ENCODE measurements at regions not wholly inside any gene's neighbourhood (a gene's known extent, or its start where the extent isn't known, plus 50 kb on each side); places are given as distances from the start of the nearest gene placed in this dataset.

- intact Hi-C loops (cut with DNase I): no loop called here
- DNase-seq (ENCODE audit: missing footprints) (no peak), ATAC-seq (no peak)
These were observed 116.2 kb downstream of the SUCNR1 start for GRCh38 chr3:151989621-151990020.

- DNase-seq (ENCODE audit: missing footprints) (no peak), ATAC-seq (no peak)
- intact Hi-C loops (cut with DNase I): no loop called here
These were observed 117.4 kb downstream of the SUCNR1 start for GRCh38 chr3:151990696-151991376.

GRCh38 chr3:151992326-151993041, 119.0 kb downstream of the SUCNR1 start:
- DNase-seq (ENCODE audit: missing footprints): no peak
- ATAC-seq: no peak

GRCh38 chr3:151995091-151995490, 121.6 kb downstream of the SUCNR1 start:
- DNase-seq (ENCODE audit: missing footprints): no peak
- intact Hi-C loops (cut with DNase I): no loop called here
- no peak for ATAC-seq

More at GRCh38 chr3:151992326-151993041, 119.0 kb downstream of the SUCNR1 start:
- intact Hi-C loops (cut with DNase I): no loop called here

- intact Hi-C loops (cut with DNase I): no loop called here
- DNase-seq (ENCODE audit: missing footprints) (no peak), ATAC-seq (no peak)
These were observed 125.3 kb downstream of the SUCNR1 start for GRCh38 chr3:151998744-151999143.

GRCh38 chr3:151999936-152000335, 126.5 kb downstream of the SUCNR1 start:
- DNase-seq (ENCODE audit: missing footprints) (no peak), ATAC-seq (no peak)
- intact Hi-C loops (cut with DNase I): no loop called here

- no peak for DNase-seq (ENCODE audit: missing footprints)
- intact Hi-C loops (cut with DNase I): no loop called here
- no peak for ATAC-seq
These were observed 138.6 kb downstream of the SUCNR1 start for GRCh38 chr3:152011812-152012735.

- ATAC-seq (no peak), DNase-seq (ENCODE audit: missing footprints) (no peak)
- intact Hi-C loops (cut with DNase I): no loop called here
These were observed 146.1 kb downstream of the SUCNR1 start for GRCh38 chr3:152019508-152019907.

GRCh38 chr3:152021951-152022461, 148.6 kb downstream of the SUCNR1 start:
- no peak for DNase-seq (ENCODE audit: missing footprints)
- no peak for ATAC-seq
- intact Hi-C loops (cut with DNase I): no loop called here

GRCh38 chr3:152026033-152026556, 152.7 kb downstream of the SUCNR1 start:
- no peak for DNase-seq (ENCODE audit: missing footprints)
- ATAC-seq: no peak
- intact Hi-C loops (cut with DNase I): no loop called here

- ATAC-seq (no peak), DNase-seq (ENCODE audit: missing footprints) (no peak)
These were observed 156.9 kb downstream of the SUCNR1 start for GRCh38 chr3:152030320-152030719.

GRCh38 chr3:152031321-152031720, 157.9 kb downstream of the SUCNR1 start:
- no peak for ATAC-seq
- intact Hi-C loops (cut with DNase I): no loop called here

More at GRCh38 chr3:152030320-152030719, 156.9 kb downstream of the SUCNR1 start:
- intact Hi-C loops (cut with DNase I): no loop called here

GRCh38 chr3:152037297-152037696, 163.9 kb downstream of the SUCNR1 start:
- intact Hi-C loops (cut with DNase I): no loop called here
- DNase-seq (ENCODE audit: missing footprints): no peak
- no peak for ATAC-seq

More at GRCh38 chr3:152031321-152031720, 157.9 kb downstream of the SUCNR1 start:
- DNase-seq (ENCODE audit: missing footprints): no peak

GRCh38 chr3:152037953-152038352, 164.5 kb downstream of the SUCNR1 start:
- DNase-seq (ENCODE audit: missing footprints): no peak
- intact Hi-C loops (cut with DNase I): no loop called here
- ATAC-seq: no peak

GRCh38 chr3:152038490-152038889, 165.0 kb downstream of the SUCNR1 start:
- intact Hi-C loops (cut with DNase I): no loop called here
- DNase-seq (ENCODE audit: missing footprints) (no peak), ATAC-seq (no peak)

- DNase-seq (ENCODE audit: missing footprints): no peak
- no peak for ATAC-seq
- intact Hi-C loops (cut with DNase I): no loop called here
These were observed 166.4 kb downstream of the SUCNR1 start for GRCh38 chr3:152039887-152040286.

GRCh38 chr3:152040319-152040718, 166.9 kb downstream of the SUCNR1 start:
- ATAC-seq (no peak), DNase-seq (ENCODE audit: missing footprints) (no peak)
- intact Hi-C loops (cut with DNase I): no loop called here

- ATAC-seq (no peak), DNase-seq (ENCODE audit: missing footprints) (no peak)
- intact Hi-C loops (cut with DNase I): no loop called here
These were observed 170.2 kb downstream of the SUCNR1 start for GRCh38 chr3:152043620-152044019.

- intact Hi-C loops (cut with DNase I): no loop called here
- no peak for ATAC-seq
- DNase-seq (ENCODE audit: missing footprints): no peak
These were observed 172.8 kb downstream of the SUCNR1 start for GRCh38 chr3:152046280-152046679.

All from Right ventricle myocardium inferior (tissue), 1 donor.